ENCODE measurements at regions not wholly inside any gene's neighbourhood (a gene's known extent, or its start where the extent isn't known, plus 50 kb on each side); places are given as distances from the start of the nearest gene placed in this dataset.

DNA sequence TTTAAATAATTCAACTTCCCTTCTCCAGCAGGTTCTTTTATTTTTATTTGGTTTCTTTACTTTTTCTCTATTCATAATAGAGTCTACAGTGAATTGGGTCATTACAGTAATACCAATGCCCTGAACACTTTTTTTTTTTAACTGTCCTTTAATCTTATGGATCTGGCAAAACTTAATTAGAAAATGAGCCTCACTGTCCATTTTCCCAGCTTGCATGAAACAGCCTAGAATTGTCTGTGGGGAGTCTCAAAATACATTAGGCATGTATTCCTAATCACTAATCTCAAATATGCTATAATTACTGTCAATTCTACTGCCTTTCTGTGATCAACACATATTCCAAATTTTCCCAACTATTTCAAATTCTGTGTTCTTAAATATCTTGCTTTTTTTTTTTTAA is 406.8 kb downstream of the ANXA1 start:
- ATAC-seq (no peak), DNase-seq (no peak)
- Mint-ChIP-seq H3K4me3 (no peak overlapping the region), H3K27ac (no peak overlapping the region), H3K4me1 (no peaks in the 10 kb centered on the region), H3K27me3 (no peaks in the 10 kb centered on the region), H3K36me3 (ENCODE audit: low read depth) (no peaks in the 10 kb centered on the region)
- no peaks in the 10 kb centered on the region for H3K9me3 ChIP-seq (ENCODE audit: control insufficient read depth, low read length, poor library complexity, severe bottlenecking)

DNA sequence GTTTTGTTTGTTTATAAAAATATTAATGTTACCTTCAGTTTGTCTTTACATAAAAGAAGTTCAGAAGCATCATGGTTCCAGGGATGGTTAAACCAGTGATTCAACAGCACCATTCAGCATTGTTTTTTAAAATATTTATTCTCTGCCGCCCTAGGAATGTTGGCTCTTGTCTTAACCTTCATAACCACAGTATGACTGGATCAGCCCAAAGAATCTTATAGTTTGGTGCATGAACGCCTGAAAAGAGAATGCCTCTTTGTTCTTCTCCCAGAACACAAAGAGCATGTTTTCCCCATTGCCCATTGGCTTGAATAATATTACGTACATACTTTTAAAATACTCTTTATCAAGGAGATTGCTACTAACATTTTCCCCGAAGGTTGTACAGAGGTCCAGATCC is 413.4 kb downstream of the ANXA1 start:
- Mint-ChIP-seq H3K27ac (no peak overlapping the region), H3K36me3 (ENCODE audit: low read depth) (no peaks in the 10 kb centered on the region), H3K4me1 (no peaks in the 10 kb centered on the region), H3K27me3 (no peaks in the 10 kb centered on the region), H3K4me3 (no peak overlapping the region)
- no peak for DNase-seq
- no peak for ATAC-seq
- H3K9me3 ChIP-seq (ENCODE audit: control insufficient read depth, low read length, poor library complexity, severe bottlenecking), result no peaks in the 10 kb centered on the region

DNA sequence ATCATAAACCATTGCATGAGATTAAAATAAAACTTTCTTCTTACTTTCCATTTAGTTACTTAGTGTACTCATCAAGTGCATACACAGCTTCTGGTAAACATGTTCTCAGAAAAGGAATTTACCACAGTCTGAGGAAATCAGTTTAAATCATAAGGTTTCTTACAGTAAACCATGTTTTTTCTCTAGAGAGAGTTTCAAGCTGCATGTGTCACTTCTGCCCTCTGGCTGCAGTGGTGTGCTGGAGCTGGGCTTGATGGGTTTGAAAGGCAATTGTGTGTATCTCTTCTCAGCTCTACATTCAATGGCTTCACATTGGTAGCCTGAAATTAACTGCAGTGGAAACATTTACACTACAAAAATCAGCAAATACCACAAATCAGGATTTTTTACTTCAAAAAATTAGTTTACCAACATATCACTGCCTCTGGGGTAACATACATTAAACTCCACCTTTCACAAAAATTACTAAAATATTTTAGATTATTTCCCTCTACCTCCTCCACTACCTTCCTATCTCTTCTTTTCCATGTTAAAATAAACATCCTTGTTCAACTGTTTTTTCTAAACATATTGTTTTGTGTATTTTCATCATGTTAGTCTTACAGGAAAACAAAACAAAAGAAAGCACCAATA is 414.3 kb downstream of the ANXA1 start:
- Mint-ChIP-seq H3K27ac (no peak overlapping the region), H3K36me3 (ENCODE audit: low read depth) (no peaks in the 10 kb centered on the region), H3K27me3 (no peaks in the 10 kb centered on the region), H3K4me1 (no peaks in the 10 kb centered on the region), H3K4me3 (no peak overlapping the region)
- no peak for ATAC-seq
- H3K9me3 ChIP-seq (ENCODE audit: control insufficient read depth, low read length, poor library complexity, severe bottlenecking), result no peaks in the 10 kb centered on the region
- no peak for DNase-seq

DNA sequence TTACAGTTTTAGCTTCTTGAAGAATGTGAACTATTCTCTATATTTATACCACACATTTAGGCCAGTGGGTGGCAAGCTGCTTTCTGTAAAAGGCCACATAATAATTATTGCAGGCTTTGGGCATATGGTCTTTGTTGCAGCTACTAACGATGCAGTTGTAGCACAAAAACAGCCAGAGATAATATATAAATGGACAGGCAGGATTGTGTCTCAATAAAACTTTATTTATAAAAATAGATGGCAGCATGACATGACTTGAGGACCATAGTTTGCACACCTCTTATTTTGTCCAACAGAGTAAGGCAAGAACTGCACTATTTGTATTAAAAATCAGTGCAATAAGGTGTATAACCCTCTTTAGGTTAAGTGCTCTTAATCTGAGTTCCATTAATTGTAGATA is 415.0 kb downstream of the ANXA1 start:
- no peaks in the 10 kb centered on the region for H3K36me3 Mint-ChIP-seq (ENCODE audit: low read depth)
- no peaks in the 10 kb centered on the region for H3K27me3 Mint-ChIP-seq
- H3K4me3 Mint-ChIP-seq, result no peak overlapping the region
- DNase-seq (no peak), ATAC-seq (no peak)
- no peak overlapping the region for H3K27ac Mint-ChIP-seq
- H3K9me3 ChIP-seq (ENCODE audit: control insufficient read depth, low read length, poor library complexity, severe bottlenecking), result no peaks in the 10 kb centered on the region
- no peaks in the 10 kb centered on the region for H3K4me1 Mint-ChIP-seq

DNA sequence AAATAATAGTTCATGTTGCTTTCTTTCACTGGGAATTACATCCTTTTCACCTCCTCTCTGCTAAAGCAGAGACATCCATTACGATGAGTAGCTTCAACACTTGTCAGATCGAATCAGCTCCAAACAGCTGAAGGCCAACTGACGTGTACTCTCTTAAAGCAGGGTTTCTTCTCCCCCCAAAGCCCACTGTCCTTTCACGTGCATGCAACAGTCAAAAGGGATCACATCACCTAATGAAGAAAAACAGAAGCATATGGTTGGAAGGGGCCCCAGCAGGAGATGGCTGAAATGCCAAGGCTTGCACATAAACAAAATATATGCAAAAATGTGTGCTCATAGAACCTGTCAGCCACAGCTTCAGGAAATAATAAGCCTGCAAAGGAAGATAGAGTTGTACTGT is 421.6 kb downstream of the ANXA1 start:
- no peak for DNase-seq
- Mint-ChIP-seq H3K4me1 (no peaks in the 10 kb centered on the region), H3K27ac (no peak overlapping the region), H3K27me3 (no peaks in the 10 kb centered on the region), H3K36me3 (ENCODE audit: low read depth) (no peaks in the 10 kb centered on the region), H3K4me3 (no peak overlapping the region)
- no peak for ATAC-seq
- no peaks in the 10 kb centered on the region for H3K9me3 ChIP-seq (ENCODE audit: control insufficient read depth, low read length, poor library complexity, severe bottlenecking)

DNA sequence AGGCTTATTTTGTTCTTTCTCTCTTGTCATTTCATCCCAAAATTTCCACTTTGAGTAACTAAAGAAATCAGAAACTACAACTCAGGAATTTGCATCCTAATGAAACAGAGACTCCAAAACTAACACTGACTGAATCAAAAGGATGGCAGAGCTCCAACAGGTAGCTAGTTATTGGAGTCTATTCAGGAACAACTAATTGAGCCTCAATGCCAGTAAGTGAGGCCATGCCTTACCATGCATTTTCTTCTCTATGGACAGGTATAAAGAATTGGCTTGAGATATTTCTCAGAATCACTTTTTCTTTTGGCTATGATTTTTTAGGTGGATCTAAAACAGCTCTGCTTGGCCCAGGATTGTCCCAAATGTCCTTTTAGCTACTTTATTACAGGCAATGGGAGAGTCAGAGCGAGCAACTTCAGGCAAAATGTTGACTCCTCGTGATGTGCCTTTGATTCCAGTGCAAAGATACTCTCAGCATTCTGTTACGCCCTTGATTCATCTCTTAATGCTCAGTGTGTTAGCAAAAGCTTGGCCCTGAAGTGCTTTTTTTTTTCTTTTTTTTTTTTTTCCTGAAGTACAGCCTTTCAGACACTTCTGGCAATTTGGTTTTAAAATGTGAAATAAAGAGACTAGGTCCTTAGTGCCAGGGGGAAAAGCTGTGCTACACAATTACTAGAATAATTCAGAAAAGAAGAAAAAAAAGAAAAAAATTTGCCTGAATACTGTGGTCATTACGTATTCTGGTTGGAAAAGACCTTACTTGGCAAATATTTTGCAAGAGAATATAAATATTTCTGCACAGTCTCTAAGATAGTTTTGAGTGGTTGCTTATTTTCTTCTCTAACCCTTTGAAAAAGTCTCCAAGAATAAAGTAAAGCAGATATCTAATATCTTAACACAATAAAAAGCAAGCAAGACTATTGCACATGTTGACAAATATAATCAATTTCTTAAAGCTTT is 423.7 kb downstream of the ANXA1 start:
- DNase-seq (no peak), ATAC-seq (no peak)
- no peaks in the 10 kb centered on the region for H3K9me3 ChIP-seq (ENCODE audit: control insufficient read depth, low read length, poor library complexity, severe bottlenecking)
- no peaks in the 10 kb centered on the region for H3K27me3 Mint-ChIP-seq
- H3K4me3 Mint-ChIP-seq, result no peak overlapping the region
- no peak overlapping the region for H3K27ac Mint-ChIP-seq
- no peaks in the 10 kb centered on the region for H3K36me3 Mint-ChIP-seq (ENCODE audit: low read depth)
- no peaks in the 10 kb centered on the region for H3K4me1 Mint-ChIP-seq

DNA sequence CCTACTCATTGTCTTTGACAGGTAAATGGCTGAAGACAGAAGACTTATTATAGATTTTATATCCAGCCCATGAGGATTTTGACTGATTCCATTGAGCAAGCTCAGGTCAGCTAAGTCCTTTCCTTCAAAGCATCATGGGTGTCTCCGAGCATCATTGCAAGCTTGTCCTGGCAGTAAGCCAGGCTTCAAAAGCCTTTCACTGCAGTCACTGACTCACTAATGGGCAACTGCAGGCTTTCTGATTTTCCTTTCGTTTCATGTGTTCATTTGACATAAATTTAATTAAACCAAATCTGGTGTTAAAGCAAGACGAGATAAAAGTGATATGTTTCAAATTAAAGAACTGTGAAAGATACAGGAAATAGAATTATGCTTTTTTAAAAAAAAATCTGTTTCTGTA is 426.2 kb downstream of the ANXA1 start:
- no peaks in the 10 kb centered on the region for H3K27me3 Mint-ChIP-seq
- H3K4me3 Mint-ChIP-seq, result no peak overlapping the region
- H3K9me3 ChIP-seq (ENCODE audit: control insufficient read depth, low read length, poor library complexity, severe bottlenecking), result no peaks in the 10 kb centered on the region
- no peaks in the 10 kb centered on the region for H3K36me3 Mint-ChIP-seq (ENCODE audit: low read depth)
- no peak overlapping the region for H3K27ac Mint-ChIP-seq
- DNase-seq, result no peak
- ATAC-seq, result no peak
- no peaks in the 10 kb centered on the region for H3K4me1 Mint-ChIP-seq

DNA sequence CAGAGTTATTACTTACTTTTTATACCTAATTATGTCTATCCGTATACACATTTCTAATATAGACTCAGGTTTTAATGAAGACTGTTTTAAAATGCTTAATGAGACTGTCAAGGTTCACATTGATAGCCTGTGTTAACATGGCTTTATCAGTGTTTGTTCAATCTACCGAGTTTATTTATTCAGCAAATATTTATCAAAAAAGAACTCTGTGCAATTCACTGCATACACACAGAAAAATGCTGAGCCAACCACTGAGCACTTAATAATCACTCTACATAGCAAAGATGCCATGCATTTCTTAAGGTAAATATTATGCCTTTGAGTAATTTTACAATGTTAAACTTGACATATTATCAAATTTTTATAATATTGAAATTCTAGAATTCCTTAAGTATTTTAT is 428.2 kb downstream of the ANXA1 start:
- H3K9me3 ChIP-seq (ENCODE audit: control insufficient read depth, low read length, poor library complexity, severe bottlenecking), result no peaks in the 10 kb centered on the region
- Mint-ChIP-seq H3K36me3 (ENCODE audit: low read depth) (no peaks in the 10 kb centered on the region), H3K27me3 (no peaks in the 10 kb centered on the region), H3K27ac (no peak overlapping the region), H3K4me1 (no peaks in the 10 kb centered on the region), H3K4me3 (no peak overlapping the region)
- ATAC-seq (no peak), DNase-seq (no peak)

DNA sequence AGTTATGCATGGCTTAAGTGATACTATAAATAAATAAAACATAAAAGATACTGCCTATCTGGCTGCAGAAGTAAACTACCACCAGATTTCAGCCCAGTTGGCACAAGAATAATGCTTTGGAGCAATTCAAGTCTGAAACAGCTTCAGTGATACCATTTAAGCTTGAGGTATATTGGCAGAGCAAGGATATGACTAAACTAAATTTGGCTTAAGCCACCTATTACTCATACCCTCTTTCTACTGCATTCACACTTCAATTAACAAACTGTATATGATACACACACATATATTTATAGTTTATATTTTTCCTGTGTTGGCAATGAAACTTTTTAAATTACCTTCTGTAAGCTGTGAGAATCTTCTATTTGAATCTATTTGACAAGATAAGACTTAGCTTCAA is 431.9 kb downstream of the ANXA1 start:
- Mint-ChIP-seq H3K36me3 (ENCODE audit: low read depth) (no peaks in the 10 kb centered on the region), H3K4me3 (no peak overlapping the region), H3K27ac (no peak overlapping the region), H3K27me3 (no peaks in the 10 kb centered on the region), H3K4me1 (no peaks in the 10 kb centered on the region)
- DNase-seq (no peak), ATAC-seq (no peak)
- H3K9me3 ChIP-seq (ENCODE audit: control insufficient read depth, low read length, poor library complexity, severe bottlenecking), result no peaks in the 10 kb centered on the region

DNA sequence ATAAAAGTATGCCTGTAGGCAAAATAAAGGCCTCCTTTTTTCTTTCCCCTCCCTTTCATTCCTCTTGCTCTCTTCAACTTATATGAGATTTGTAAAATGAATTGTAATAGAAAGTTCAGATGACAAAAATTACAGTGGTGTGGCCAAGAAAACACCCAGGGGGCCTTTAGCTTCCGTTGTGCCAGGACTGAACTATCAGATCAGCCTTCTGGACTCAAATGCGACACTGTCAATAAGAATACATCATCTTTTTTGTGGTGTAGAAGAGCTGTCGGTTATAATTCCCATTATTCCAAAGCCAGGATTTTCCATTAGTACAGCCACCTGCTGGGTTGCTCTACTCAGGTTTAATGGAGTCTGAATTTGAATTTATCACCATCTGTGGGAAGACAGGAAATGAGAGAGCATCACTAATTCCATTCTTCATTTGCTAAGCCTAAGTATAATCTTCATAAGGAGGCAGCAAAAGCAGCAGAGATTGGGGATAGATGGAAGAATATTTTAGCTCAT is 443.4 kb downstream of the ANXA1 start:
- Mint-ChIP-seq H3K4me1 (no peaks in the 10 kb centered on the region), H3K36me3 (ENCODE audit: low read depth) (no peaks in the 10 kb centered on the region), H3K27me3 (no peaks in the 10 kb centered on the region), H3K27ac (no peak overlapping the region), H3K4me3 (no peak overlapping the region)
- DNase-seq, result no peak
- no peaks in the 10 kb centered on the region for H3K9me3 ChIP-seq (ENCODE audit: control insufficient read depth, low read length, poor library complexity, severe bottlenecking)
- ATAC-seq, result no peak

DNA sequence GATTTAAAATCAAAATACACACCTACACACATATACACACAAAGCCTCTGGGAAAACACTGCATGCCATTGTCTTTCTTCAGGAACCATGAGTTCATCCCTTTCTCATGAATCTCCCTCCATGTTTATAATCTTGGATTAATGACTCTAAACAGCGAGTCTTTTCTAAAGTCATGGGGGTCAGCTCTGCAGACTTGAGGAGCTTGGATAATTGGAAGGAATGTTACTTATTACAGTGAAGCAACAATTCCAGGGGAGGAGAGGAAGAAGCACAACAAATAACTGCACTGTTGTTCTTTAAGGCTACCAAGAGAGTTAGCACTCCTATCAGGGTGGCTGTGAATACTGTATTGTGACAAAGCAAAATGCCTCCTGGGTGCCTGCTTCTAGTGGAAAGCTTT is 444.7 kb downstream of the ANXA1 start:
- no peaks in the 10 kb centered on the region for H3K27me3 Mint-ChIP-seq
- no peaks in the 10 kb centered on the region for H3K9me3 ChIP-seq (ENCODE audit: control insufficient read depth, low read length, poor library complexity, severe bottlenecking)
- H3K4me1 Mint-ChIP-seq, result no peaks in the 10 kb centered on the region
- DNase-seq (no peak), ATAC-seq (no peak)
- no peak overlapping the region for H3K27ac Mint-ChIP-seq
- H3K4me3 Mint-ChIP-seq, result no peak overlapping the region
- no peaks in the 10 kb centered on the region for H3K36me3 Mint-ChIP-seq (ENCODE audit: low read depth)

DNA sequence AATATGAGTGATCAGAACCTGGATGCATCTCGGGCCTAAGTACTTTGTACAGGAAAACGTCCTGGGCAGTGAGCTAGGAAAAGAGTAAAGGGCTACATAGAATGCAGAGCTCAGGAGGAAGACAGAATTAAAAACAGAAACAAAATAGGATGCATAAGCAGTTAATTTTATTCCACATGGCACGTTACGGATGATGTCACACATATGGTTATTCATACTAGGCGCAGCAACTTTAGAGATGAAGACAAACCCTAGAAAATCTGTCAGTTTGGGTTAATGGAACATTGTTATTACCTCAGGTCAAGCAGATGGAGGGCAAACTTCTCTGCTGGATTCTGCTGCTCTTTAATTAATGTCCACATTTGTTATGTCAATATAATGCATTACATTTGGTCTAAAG is 445.4 kb downstream of the ANXA1 start:
- no peak overlapping the region for H3K27ac Mint-ChIP-seq
- no peaks in the 10 kb centered on the region for H3K9me3 ChIP-seq (ENCODE audit: control insufficient read depth, low read length, poor library complexity, severe bottlenecking)
- ATAC-seq (no peak), DNase-seq (no peak)
- H3K4me1 Mint-ChIP-seq, result no peaks in the 10 kb centered on the region
- H3K36me3 Mint-ChIP-seq (ENCODE audit: low read depth), result no peaks in the 10 kb centered on the region
- H3K27me3 Mint-ChIP-seq, result no peaks in the 10 kb centered on the region
- no peak overlapping the region for H3K4me3 Mint-ChIP-seq

DNA sequence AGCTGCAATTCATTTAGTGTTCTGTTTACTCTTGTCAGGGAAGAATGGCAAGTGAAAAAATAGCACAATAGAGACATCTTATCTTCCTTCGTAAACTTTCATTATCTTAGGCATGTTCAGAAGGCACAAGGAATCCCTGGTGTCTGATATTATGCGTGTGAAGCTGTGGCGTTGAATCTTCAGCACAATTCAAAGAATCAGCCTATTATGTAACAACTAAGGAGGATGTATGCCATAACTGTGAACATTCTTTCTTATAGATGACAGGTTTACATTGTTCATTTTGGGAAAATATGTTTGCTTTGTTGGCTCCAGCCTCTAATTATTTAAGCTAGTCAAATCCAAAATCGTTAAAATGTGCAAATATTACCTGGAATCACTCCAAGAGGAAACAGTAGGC is 446.1 kb downstream of the ANXA1 start:
- Mint-ChIP-seq H3K27me3 (no peaks in the 10 kb centered on the region), H3K27ac (no peak overlapping the region), H3K4me3 (no peak overlapping the region), H3K4me1 (no peaks in the 10 kb centered on the region), H3K36me3 (ENCODE audit: low read depth) (no peaks in the 10 kb centered on the region)
- no peaks in the 10 kb centered on the region for H3K9me3 ChIP-seq (ENCODE audit: control insufficient read depth, low read length, poor library complexity, severe bottlenecking)
- ATAC-seq (no peak), DNase-seq (no peak)

DNA sequence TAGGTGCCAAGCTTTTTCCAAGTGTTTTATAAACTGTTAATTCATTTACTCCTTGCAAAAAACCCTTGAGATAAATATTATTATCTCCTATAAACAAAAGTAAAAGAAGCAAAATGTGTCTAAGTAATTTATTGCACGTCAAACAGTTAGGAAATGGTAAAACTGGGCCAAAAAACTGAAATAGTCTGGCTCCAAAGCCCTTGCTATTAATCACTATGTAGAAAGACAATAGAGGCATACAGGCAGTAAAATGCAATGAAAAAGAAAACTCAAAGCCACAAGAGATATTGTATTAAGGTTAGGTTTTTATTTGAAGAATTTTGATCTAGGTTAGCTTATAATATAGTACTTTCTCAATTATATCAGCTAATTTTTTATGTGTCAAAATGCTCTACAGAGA is 457.7 kb downstream of the ANXA1 start:
- no peak for ATAC-seq
- H3K4me1 Mint-ChIP-seq, result no peaks in the 10 kb centered on the region
- no peak overlapping the region for H3K27ac Mint-ChIP-seq
- H3K9me3 ChIP-seq (ENCODE audit: control insufficient read depth, low read length, poor library complexity, severe bottlenecking), result no peaks in the 10 kb centered on the region
- DNase-seq, result no peak
- no peaks in the 10 kb centered on the region for H3K27me3 Mint-ChIP-seq
- H3K4me3 Mint-ChIP-seq, result no peak overlapping the region
- H3K36me3 Mint-ChIP-seq (ENCODE audit: low read depth), result no peaks in the 10 kb centered on the region
